ENCODE measurements at regions not wholly inside any gene's neighbourhood (a gene's known extent, or its start where the extent isn't known, plus 50 kb on each side); places are given as distances from the start of the nearest gene placed in this dataset.

DNA sequence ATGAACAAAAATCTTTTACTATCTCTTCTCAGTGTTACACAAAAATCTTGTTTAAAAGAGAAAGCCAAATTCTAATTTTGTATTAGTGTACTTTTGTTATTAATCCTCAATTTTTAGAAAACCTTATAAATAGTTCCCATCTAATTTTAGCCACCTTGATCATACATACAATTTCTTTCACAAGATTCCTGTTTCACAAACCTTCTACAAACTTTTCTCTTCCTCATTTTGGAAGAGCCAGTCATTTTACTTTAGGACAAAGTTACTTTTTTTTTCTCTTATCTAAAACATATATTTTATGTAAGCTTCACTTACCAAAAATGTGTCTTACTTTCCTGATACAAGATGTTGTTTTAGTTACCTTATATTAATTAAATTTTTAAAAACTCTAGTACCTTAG lies 161.3 kb downstream of the YIPF5 start:
- TF ChIP-seq CTCF (IDR thresholded peaks at IDR 0.05; ENCODE audit: low read depth, low read length), result no peak
- no peak for TF ChIP-seq EZH2phosphoT487 (IDR thresholded peaks at IDR 0.05; ENCODE audit: low read depth)
